SK-N-SH treated with all-trans-retinoic acid at 6 μM for 48 hours (cell line): ENCODE measurements at regions not wholly inside any gene's neighbourhood (a gene's known extent, or its start where the extent isn't known, plus 50 kb on each side); places are given as distances from the start of the nearest gene placed in this dataset.

Experiments
- ATAC-seq: fragments of 200-7000 bp; cut with Tn5 transposase; 3 replicates; pipeline ENCODE4 v1.9.1; 2020; ENCODE audit warnings: mild to moderate bottlenecking, moderate library complexity
- ARNTL ChIP-seq: fragments of 450-650 bp; formaldehyde crosslinking; IDR thresholded peaks from 2 replicates; pipeline ENCODE4 v1.5.0; 2020; ENCODE audit warnings: low read depth, mild to moderate bottlenecking, moderate library complexity, borderline replicate concordance
- BACH2 ChIP-seq: fragments of 250-450 bp; sonication (Bioruptor Pico); IDR thresholded peaks from 2 replicates; pipeline ENCODE4 v1.9.0; 2021; ENCODE audit warnings: mild to moderate bottlenecking, borderline replicate concordance
- CSDC2 ChIP-seq: fragments of 250-450 bp; sonication (Bioruptor Pico); IDR thresholded peaks from 2 replicates; pipeline ENCODE4 v1.5.0; 2020; ENCODE audit warnings: mild to moderate bottlenecking, moderate library complexity
- ESRRG ChIP-seq: fragments of 250-450 bp; sonication (Bioruptor Pico); IDR thresholded peaks from 2 replicates; pipeline ENCODE4 v1.6.1; 2021; ENCODE audit warnings: mild to moderate bottlenecking
- GLIS3 ChIP-seq: fragments of 250-450 bp; sonication (Bioruptor Pico); IDR thresholded peaks from 2 replicates; pipeline ENCODE4 v1.5.0; 2020; ENCODE audit warnings: mild to moderate bottlenecking, moderate library complexity
- ISL1 ChIP-seq: fragments of 250-450 bp; sonication (Bioruptor Pico); IDR thresholded peaks from 2 replicates; pipeline ENCODE4 v2.1.2; 2022; ENCODE audit warnings: mild to moderate bottlenecking, moderate library complexity
- OSR1 ChIP-seq: fragments of 250-450 bp; sonication (Bioruptor Pico); IDR thresholded peaks from 2 replicates; pipeline ENCODE4 v1.8.0; 2022; ENCODE audit warnings: moderate library complexity, mild to moderate bottlenecking, inconsistent platforms
- POU6F1 ChIP-seq: fragments of 250-450 bp; sonication (Bioruptor Pico); IDR thresholded peaks from 2 replicates; pipeline ENCODE4 v1.8.0; 2021; ENCODE audit warnings: low read depth, mild to moderate bottlenecking, moderate library complexity, borderline replicate concordance
- PPARA ChIP-seq: fragments of 250-450 bp; sonication (Bioruptor Pico); IDR thresholded peaks from 2 replicates; pipeline ENCODE4 v1.5.0; 2020; ENCODE audit warnings: mild to moderate bottlenecking, borderline replicate concordance
- SNAI2 ChIP-seq: fragments of 250-450 bp; sonication (Bioruptor Pico); IDR thresholded peaks from 2 replicates; pipeline ENCODE4 v1.5.0; 2020; ENCODE audit warnings: mild to moderate bottlenecking, moderate library complexity
- TCF4 ChIP-seq: fragments of 250-450 bp; sonication (Bioruptor Pico); IDR thresholded peaks from 2 replicates; pipeline ENCODE4 v1.8.0; 2021; ENCODE audit warnings: mild to moderate bottlenecking, moderate library complexity, borderline replicate concordance
- TOX ChIP-seq: fragments of 250-450 bp; sonication (Bioruptor Pico); IDR thresholded peaks from 2 replicates; pipeline ENCODE4 v1.8.0; 2021; ENCODE audit warnings: mild to moderate bottlenecking, moderate library complexity, borderline replicate concordance
- TSHZ2 ChIP-seq: fragments of 250-450 bp; sonication (Bioruptor Pico); IDR thresholded peaks from 2 replicates; pipeline ENCODE4 v1.5.0; 2020; ENCODE audit warnings: mild to moderate bottlenecking, moderate library complexity
- ZC3H10 ChIP-seq: fragments of 250-450 bp; sonication (Bioruptor Pico); IDR thresholded peaks from 2 replicates; pipeline ENCODE4 v1.5.1; 2021; ENCODE audit warnings: mild to moderate bottlenecking, moderate library complexity
- ZFP3 ChIP-seq: fragments of 250-450 bp; sonication (Bioruptor Pico); IDR thresholded peaks from 2 replicates; pipeline ENCODE4 v1.5.0; 2020; ENCODE audit warnings: mild to moderate bottlenecking, moderate library complexity
- ZNF565 ChIP-seq: fragments of 450-650 bp; formaldehyde crosslinking; conservative IDR thresholded peaks from 2 replicates; pipeline ENCODE4 v1.5.0; 2020; ENCODE audit warnings: low read depth, mild to moderate bottlenecking, moderate library complexity
- ZNF70 ChIP-seq: fragments of 450-650 bp; formaldehyde crosslinking; IDR thresholded peaks from 2 replicates; pipeline ENCODE4 v1.5.0; 2020; ENCODE audit warnings: mild to moderate bottlenecking, moderate library complexity
- ZNF8 ChIP-seq: fragments of 450-650 bp; formaldehyde crosslinking; IDR thresholded peaks from 2 replicates; pipeline ENCODE4 v1.5.0; 2020; ENCODE audit warnings: mild to moderate bottlenecking, moderate library complexity
- TF ChIP-seq, protein P1 (sequence below): fragments of 250-450 bp; sonication (Bioruptor Pico); IDR thresholded peaks from 2 replicates; pipeline ENCODE4 v1.8.0; 2020; ENCODE audit warnings: mild to moderate bottlenecking, moderate library complexity, borderline replicate concordance
- TF ChIP-seq, protein P2 (sequence below): fragments of 250-450 bp; sonication (Bioruptor Pico); IDR thresholded peaks from 2 replicates; pipeline ENCODE4 v1.5.1; 2020; ENCODE audit warnings: low read depth, mild to moderate bottlenecking, moderate library complexity

- ATAC-seq, result peak; percentile 73
- TF ChIP-seq ZNF8 (CRISPR knock-in tag), result no peak
- no peak for TF ChIP-seq TOX (CRISPR knock-in tag)
- no peak for TF ChIP-seq ISL1 (CRISPR knock-in tag)
- TF ChIP-seq PPARA (CRISPR knock-in tag), result no peak
- no peak for TF ChIP-seq BACH2 (CRISPR knock-in tag)
- TF ChIP-seq ZNF565 (CRISPR knock-in tag), result no peak
- TF ChIP-seq OSR1 (CRISPR knock-in tag), result no peak
- TF ChIP-seq TCF4, result no peak
- TF ChIP-seq GLIS3 (CRISPR knock-in tag), result no peak
- TF ChIP-seq, protein P1, sequence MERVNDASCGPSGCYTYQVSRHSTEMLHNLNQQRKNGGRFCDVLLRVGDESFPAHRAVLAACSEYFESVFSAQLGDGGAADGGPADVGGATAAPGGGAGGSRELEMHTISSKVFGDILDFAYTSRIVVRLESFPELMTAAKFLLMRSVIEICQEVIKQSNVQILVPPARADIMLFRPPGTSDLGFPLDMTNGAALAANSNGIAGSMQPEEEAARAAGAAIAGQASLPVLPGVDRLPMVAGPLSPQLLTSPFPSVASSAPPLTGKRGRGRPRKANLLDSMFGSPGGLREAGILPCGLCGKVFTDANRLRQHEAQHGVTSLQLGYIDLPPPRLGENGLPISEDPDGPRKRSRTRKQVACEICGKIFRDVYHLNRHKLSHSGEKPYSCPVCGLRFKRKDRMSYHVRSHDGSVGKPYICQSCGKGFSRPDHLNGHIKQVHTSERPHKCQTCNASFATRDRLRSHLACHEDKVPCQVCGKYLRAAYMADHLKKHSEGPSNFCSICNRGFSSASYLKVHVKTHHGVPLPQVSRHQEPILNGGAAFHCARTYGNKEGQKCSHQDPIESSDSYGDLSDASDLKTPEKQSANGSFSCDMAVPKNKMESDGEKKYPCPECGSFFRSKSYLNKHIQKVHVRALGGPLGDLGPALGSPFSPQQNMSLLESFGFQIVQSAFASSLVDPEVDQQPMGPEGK (CRISPR knock-in tag), result no peak
- TF ChIP-seq ARNTL (CRISPR knock-in tag), result no peak
- TF ChIP-seq ZC3H10 (CRISPR knock-in tag), result no peak
- TF ChIP-seq ZNF70 (CRISPR knock-in tag), result no peak
Measured at GRCh38 chr2:220396287-220396686, 768.9 kb downstream of the SLC4A3 start.

DNA sequence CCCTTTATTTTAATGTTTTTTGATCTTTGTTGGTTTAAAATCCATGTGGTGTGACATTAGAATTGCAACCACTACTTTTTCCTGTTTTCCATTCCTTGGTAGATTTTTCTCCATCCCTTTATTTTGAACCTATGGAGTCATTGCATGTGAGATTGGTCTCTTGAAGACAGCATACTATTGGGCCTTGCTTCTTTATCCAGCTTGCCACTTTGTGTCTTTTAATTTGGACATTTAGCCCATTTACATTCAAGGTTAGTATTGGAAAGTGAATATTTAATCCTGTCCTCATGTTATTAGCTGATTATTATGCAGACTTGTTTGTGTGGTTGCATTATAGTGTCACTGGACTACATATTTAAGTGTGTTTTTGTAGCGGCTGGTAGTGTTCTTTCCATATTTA is 782.9 kb downstream of the SLC4A3 start:
- ATAC-seq, result no peak
- no peak for TF ChIP-seq CSDC2 (CRISPR knock-in tag)

DNA sequence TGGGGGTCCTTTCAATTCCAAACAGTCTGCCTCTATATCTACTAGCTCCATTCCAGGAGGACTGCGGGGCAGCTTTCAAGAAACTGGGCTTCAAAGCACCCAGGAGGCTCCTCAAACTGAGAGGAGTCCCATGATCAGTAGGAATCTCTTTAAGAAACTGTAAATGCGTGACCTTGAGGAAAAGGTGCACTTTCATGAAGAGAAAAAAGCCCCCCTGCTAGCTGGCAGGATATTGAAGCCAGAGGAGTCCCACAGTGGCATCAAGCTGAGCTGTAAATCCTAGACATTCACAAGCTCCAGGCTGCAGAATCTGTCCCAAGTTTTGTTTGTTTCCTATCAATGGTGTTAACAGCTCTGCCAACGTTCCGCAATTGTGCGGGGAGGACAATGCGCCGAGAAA is 790.1 kb downstream of the SLC4A3 start:
- no peak for ATAC-seq
- TF ChIP-seq ZNF70 (CRISPR knock-in tag) (no peak), PPARA (CRISPR knock-in tag) (no peak), TOX (CRISPR knock-in tag) (no peak), SNAI2 (no peak), ISL1 (CRISPR knock-in tag) (no peak), GLIS3 (CRISPR knock-in tag) (no peak), ZNF565 (CRISPR knock-in tag) (no peak), TCF4 (no peak), ZC3H10 (CRISPR knock-in tag) (no peak), ZNF8 (CRISPR knock-in tag) (no peak), ZFP3 (CRISPR knock-in tag) (no peak), ESRRG (no peak), TSHZ2 (CRISPR knock-in tag) (no peak), BACH2 (CRISPR knock-in tag) (no peak), OSR1 (CRISPR knock-in tag) (no peak), ARNTL (CRISPR knock-in tag) (no peak), POU6F1 (CRISPR knock-in tag) (no peak)
- TF ChIP-seq, protein P2, sequence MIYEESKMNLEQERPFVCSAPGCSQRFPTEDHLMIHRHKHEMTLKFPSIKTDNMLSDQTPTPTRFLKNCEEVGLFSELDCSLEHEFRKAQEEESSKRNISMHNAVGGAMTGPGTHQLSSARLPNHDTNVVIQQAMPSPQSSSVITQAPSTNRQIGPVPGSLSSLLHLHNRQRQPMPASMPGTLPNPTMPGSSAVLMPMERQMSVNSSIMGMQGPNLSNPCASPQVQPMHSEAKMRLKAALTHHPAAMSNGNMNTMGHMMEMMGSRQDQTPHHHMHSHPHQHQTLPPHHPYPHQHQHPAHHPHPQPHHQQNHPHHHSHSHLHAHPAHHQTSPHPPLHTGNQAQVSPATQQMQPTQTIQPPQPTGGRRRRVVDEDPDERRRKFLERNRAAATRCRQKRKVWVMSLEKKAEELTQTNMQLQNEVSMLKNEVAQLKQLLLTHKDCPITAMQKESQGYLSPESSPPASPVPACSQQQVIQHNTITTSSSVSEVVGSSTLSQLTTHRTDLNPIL (CRISPR knock-in tag), result no peak
- TF ChIP-seq, protein P1 (CRISPR knock-in tag), result no peak
